HG03457 (cell line): ENCODE measurements at regions not wholly inside any gene's neighbourhood (a gene's known extent, or its start where the extent isn't known, plus 50 kb on each side); places are given as distances from the start of the nearest gene placed in this dataset.

Source experiments
- ATAC-seq: cut with Tn5 transposase; IDR thresholded peaks from one replicate; pipeline ENCODE4 v1.9.1; 2021; ENCODE audit warnings: moderate number of reproducible peaks; ENCODE audit not compliant: unreplicated experiment

- no peak for ATAC-seq
Measured at GRCh38 chr9:105142406-105143135, 101.9 kb upstream of the SLC44A1 start.

- no peak for ATAC-seq
Measured at GRCh38 chr9:105143136-105143430, 101.4 kb upstream of the SLC44A1 start.

- no peak for ATAC-seq
Measured at GRCh38 chr9:105144076-105144475, 100.4 kb upstream of the SLC44A1 start.

GRCh38 chr9:105144841-105145240 is 99.6 kb upstream of the SLC44A1 start:
- ATAC-seq: no peak

- ATAC-seq: no peak
Measured at GRCh38 chr9:105146677-105147076, 97.8 kb upstream of the SLC44A1 start.

- ATAC-seq: no peak
Measured at GRCh38 chr9:105147110-105147871, 97.2 kb upstream of the SLC44A1 start.

GRCh38 chr9:105148328-105149006 is 96.0 kb upstream of the SLC44A1 start:
- no peak for ATAC-seq

GRCh38 chr9:105150991-105151685 is 93.3 kb upstream of the SLC44A1 start:
- ATAC-seq: no peak

- no peak for ATAC-seq
Measured at GRCh38 chr9:105151686-105151995, 92.8 kb upstream of the SLC44A1 start.

- no peak for ATAC-seq
Measured at GRCh38 chr9:105154723-105155191, 89.7 kb upstream of the SLC44A1 start.

- ATAC-seq: no peak
Measured at GRCh38 chr9:105157171-105157583, 87.3 kb upstream of the SLC44A1 start.

GRCh38 chr9:105158020-105158419 is 86.4 kb upstream of the SLC44A1 start:
- no peak for ATAC-seq

- ATAC-seq: no peak
Measured at GRCh38 chr9:105158898-105159297, 85.6 kb upstream of the SLC44A1 start.

- no peak for ATAC-seq
Measured at GRCh38 chr9:105168870-105169319, 75.6 kb upstream of the SLC44A1 start.

GRCh38 chr9:105171076-105171475 is 73.4 kb upstream of the SLC44A1 start:
- ATAC-seq: no peak

GRCh38 chr9:105171589-105171988 is 72.9 kb upstream of the SLC44A1 start:
- ATAC-seq: no peak

- no peak for ATAC-seq
Measured at GRCh38 chr9:105172436-105172835, 72.0 kb upstream of the SLC44A1 start.

GRCh38 chr9:105173306-105173705 is 71.1 kb upstream of the SLC44A1 start:
- no peak for ATAC-seq

GRCh38 chr9:105173826-105174225 is 70.6 kb upstream of the SLC44A1 start:
- no peak for ATAC-seq

- ATAC-seq: no peak
Measured at GRCh38 chr9:105176194-105176593, 68.3 kb upstream of the SLC44A1 start.

GRCh38 chr9:105178076-105178475 is 66.4 kb upstream of the SLC44A1 start:
- no peak for ATAC-seq
